PC-9 (cell line): ENCODE measurements at regions not wholly inside any gene's neighbourhood (a gene's known extent, or its start where the extent isn't known, plus 50 kb on each side); places are given as distances from the start of the nearest gene placed in this dataset.
"Not testable (repeated sequence)": the region's sequence is repeated elsewhere in the genome, so short reads cannot be mapped to it uniquely, and the experiment has no call there.

Source experiments
- EZH2 ChIP-seq: fragments of 200-600 bp; sonication (generic); IDR thresholded peaks from 2 replicates; pipeline ENCODE4 v1.8.0; 2017; ENCODE audit warnings: antibody characterized with exemption, low read depth
- TF ChIP-seq, protein P1 (sequence below): fragments of 200-600 bp; sonication (generic); conservative IDR thresholded peaks from 2 replicates; pipeline ENCODE4 v1.6.1; 2017; ENCODE audit warnings: mixed run types, antibody characterized with exemption, mild to moderate bottlenecking, moderate library complexity

DNA sequence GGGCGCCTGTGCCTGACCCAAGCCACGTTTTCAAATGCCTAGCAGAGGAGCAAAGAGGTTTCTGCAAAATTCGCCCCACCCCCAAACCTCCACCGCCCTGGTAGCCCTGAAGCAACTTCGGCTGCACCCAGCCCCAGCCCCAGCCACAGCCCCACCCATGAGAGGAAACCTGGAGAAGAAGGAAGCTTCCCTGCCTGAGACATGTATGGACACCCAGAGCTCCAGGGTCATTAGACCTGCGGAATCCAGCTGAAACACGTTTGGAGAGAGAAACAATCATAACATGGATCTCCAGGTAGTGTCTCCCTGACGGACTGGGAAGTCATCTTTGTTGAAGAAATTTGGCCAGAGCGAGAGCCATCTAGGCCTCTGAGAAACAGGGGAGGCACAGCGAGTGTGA, 100.4 kb upstream of the ZNF337 start:
- TF ChIP-seq, protein P1, sequence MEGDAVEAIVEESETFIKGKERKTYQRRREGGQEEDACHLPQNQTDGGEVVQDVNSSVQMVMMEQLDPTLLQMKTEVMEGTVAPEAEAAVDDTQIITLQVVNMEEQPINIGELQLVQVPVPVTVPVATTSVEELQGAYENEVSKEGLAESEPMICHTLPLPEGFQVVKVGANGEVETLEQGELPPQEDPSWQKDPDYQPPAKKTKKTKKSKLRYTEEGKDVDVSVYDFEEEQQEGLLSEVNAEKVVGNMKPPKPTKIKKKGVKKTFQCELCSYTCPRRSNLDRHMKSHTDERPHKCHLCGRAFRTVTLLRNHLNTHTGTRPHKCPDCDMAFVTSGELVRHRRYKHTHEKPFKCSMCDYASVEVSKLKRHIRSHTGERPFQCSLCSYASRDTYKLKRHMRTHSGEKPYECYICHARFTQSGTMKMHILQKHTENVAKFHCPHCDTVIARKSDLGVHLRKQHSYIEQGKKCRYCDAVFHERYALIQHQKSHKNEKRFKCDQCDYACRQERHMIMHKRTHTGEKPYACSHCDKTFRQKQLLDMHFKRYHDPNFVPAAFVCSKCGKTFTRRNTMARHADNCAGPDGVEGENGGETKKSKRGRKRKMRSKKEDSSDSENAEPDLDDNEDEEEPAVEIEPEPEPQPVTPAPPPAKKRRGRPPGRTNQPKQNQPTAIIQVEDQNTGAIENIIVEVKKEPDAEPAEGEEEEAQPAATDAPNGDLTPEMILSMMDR = not testable (repeated sequence)
- TF ChIP-seq EZH2 = not testable (repeated sequence)
